ENCODE measurements at regions not wholly inside any gene's neighbourhood (a gene's known extent, or its start where the extent isn't known, plus 50 kb on each side); places are given as distances from the start of the nearest gene placed in this dataset.

GRCh38 chr1:209176866-209177430, 406.6 kb upstream of the CAMK1G start:
- DNase-seq (ENCODE audit: low read depth), result no peak
- no peak overlapping the region for H3K4me3 ChIP-seq (ENCODE audit: low read depth, low read length)
- TF ChIP-seq, protein P1, sequence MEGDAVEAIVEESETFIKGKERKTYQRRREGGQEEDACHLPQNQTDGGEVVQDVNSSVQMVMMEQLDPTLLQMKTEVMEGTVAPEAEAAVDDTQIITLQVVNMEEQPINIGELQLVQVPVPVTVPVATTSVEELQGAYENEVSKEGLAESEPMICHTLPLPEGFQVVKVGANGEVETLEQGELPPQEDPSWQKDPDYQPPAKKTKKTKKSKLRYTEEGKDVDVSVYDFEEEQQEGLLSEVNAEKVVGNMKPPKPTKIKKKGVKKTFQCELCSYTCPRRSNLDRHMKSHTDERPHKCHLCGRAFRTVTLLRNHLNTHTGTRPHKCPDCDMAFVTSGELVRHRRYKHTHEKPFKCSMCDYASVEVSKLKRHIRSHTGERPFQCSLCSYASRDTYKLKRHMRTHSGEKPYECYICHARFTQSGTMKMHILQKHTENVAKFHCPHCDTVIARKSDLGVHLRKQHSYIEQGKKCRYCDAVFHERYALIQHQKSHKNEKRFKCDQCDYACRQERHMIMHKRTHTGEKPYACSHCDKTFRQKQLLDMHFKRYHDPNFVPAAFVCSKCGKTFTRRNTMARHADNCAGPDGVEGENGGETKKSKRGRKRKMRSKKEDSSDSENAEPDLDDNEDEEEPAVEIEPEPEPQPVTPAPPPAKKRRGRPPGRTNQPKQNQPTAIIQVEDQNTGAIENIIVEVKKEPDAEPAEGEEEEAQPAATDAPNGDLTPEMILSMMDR (IDR thresholded peaks at IDR 0.05; ENCODE audit: low read depth, low read length, missing control alignments), result no peak

- H3K4me3 ChIP-seq (ENCODE audit: low read depth, low read length), result no peak overlapping the region
- DNase-seq (ENCODE audit: low read depth), result no peak
- TF ChIP-seq, protein P1 (IDR thresholded peaks at IDR 0.05; ENCODE audit: low read depth, low read length, missing control alignments), result no peak
These were observed 400.3 kb upstream of the CAMK1G start for GRCh38 chr1:209183195-209183594.

GRCh38 chr1:209187589-209187988, 395.9 kb upstream of the CAMK1G start:
- TF ChIP-seq, protein P1 (IDR thresholded peaks at IDR 0.05; ENCODE audit: low read depth, low read length, missing control alignments), result no peak
- no peak for DNase-seq (ENCODE audit: low read depth)
- no peak overlapping the region for H3K4me3 ChIP-seq (ENCODE audit: low read depth, low read length)

GRCh38 chr1:209190591-209191261, 392.8 kb upstream of the CAMK1G start:
- TF ChIP-seq, protein P1 (IDR thresholded peaks at IDR 0.05; ENCODE audit: low read depth, low read length, missing control alignments), result peak; percentile 92
- no peak overlapping the region for H3K4me3 ChIP-seq (ENCODE audit: low read depth, low read length)
- peak; percentile 50 for DNase-seq (ENCODE audit: low read depth)

DNA sequence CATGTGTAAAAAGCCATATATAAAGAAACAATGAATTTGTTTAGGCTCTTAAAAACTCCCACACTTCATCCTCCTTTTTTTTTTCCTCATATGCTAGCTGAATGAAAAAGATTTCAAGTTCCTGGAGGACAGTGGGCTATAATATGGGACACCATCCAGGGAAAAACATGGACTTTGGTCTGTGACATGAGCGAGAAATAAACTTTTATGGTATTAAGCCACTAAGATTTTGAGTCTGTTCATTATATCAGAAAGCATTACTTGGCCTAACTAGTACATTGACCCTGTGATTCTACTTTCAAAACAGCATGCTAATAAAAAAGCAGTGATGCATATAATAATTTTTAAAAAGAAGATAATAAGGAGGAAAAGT, 392.3 kb upstream of the CAMK1G start:
- DNase-seq (ENCODE audit: low read depth), result no peak
- no peak overlapping the region for H3K4me3 ChIP-seq (ENCODE audit: low read depth, low read length)
- TF ChIP-seq, protein P1 (IDR thresholded peaks at IDR 0.05; ENCODE audit: low read depth, low read length, missing control alignments), result no peak

GRCh38 chr1:209196140-209196539, 387.4 kb upstream of the CAMK1G start:
- TF ChIP-seq, protein P1 (IDR thresholded peaks at IDR 0.05; ENCODE audit: low read depth, low read length, missing control alignments), result no peak
- no peak overlapping the region for H3K4me3 ChIP-seq (ENCODE audit: low read depth, low read length)
- no peak for DNase-seq (ENCODE audit: low read depth)
